Heart right ventricle (tissue), 16 donors: ENCODE measurements at regions not wholly inside any gene's neighbourhood (a gene's known extent, or its start where the extent isn't known, plus 50 kb on each side); places are given as distances from the start of the nearest gene placed in this dataset.

Source experiments
- ATAC-seq, 8 donors: fragments of 200-7000 bp; cut with Tn5 transposase; one replicate each; pipeline ENCODE4 v1.9.1; 2020; ENCODE audit warnings: mild to moderate bottlenecking in 8 of 8, moderate library complexity in 8 of 8, moderate number of reproducible peaks in 1 of 8
- DNase-seq, 2 donors: peaks; one replicate each; pipeline ENCODE4 v3.0.0-alpha.2; 2020
- H3K27ac ChIP-seq, 10 donors: fragments of 200-600 bp; sonication (generic) in 2 of 10; one replicate each; pipeline versions ENCODE4 v1.5.0 to v1.8.0; 2020 to 2022; ENCODE audit warnings: mild to moderate bottlenecking in 3 of 10
- H3K27me3 ChIP-seq, 7 donors: fragments of 200-600 bp; one replicate each; pipeline ENCODE4 v1.8.0; 2021 to 2022; ENCODE audit warnings: mild to moderate bottlenecking in 2 of 7
- H3K36me3 ChIP-seq, 9 donors: fragments of 200-600 bp; sonication (generic) in 1 of 9; one replicate each; pipeline versions ENCODE4 v1.5.0 to v1.8.0; 2020 to 2022; ENCODE audit warnings: mild to moderate bottlenecking in 2 of 9
- H3K4me1 ChIP-seq, 9 donors: fragments of 200-600 bp; sonication (generic) in 1 of 9; one replicate each; pipeline versions ENCODE4 v1.5.0 to v1.8.0; 2020 to 2022; ENCODE audit warnings: mild to moderate bottlenecking in 4 of 9
- H3K4me3 ChIP-seq, 10 donors: fragments of 200-600 bp; sonication (generic) in 2 of 10; one replicate each; pipeline versions ENCODE4 v1.5.0 to v1.8.0; 2020 to 2022; ENCODE audit warnings: mild to moderate bottlenecking in 7 of 10, moderate library complexity in 2 of 10
- H3K9me3 ChIP-seq, 11 donors: fragments of 200-600 bp in 10 of 11; sonication (generic) in 2 of 11; one replicate each; pipeline versions ENCODE4 v1.5.0 to v1.8.0; 2013 to 2022; ENCODE audit warnings: mild to moderate bottlenecking in 2 of 11, control low read depth in 1 of 11, moderate library complexity in 1 of 11
- WGBS, 2 donors: extraction: QIAGEN DNeasy Blood & Tissue Kit; methylation state at CpG; one replicate each; pipeline ENCODE4 v1.1.7; 2013; ENCODE audit warnings: inconsistent platforms in 1 of 2; 5-methylcytosine and 5-hydroxymethylcytosine counted together
- intact Hi-C, 10 donors: fragments of 100-400 bp; cut with DNase I; formaldehyde crosslinking; loops; one replicate each; pipeline versions ENCODE4 v1.11.1 to v1.14.2; 2022
- TF ChIP-seq, protein P1 (sequence below), 9 donors: fragments of 200-600 bp; sonication (generic) in 2 of 9; IDR thresholded peaks; one replicate each; pipeline versions ENCODE4 v1.5.0 to v1.8.0; 2021 to 2022; ENCODE audit warnings: antibody characterized with exemption in 9 of 9, mild to moderate bottlenecking in 5 of 9, moderate library complexity in 1 of 9
- donor health status: Arrhythmogenic right ventricular cardiomyopathy.
- donor health status: ischemic (EF 13 %, LVEDD 7.1; RV severe dilation, severe dysfunction).
- donor health status: healthy with polysubstance abuse.
- donor health status: DM: no; HTN: yes; CAD: no.
- donor health status: DM: no; HTN: no; CAD: no.
- donor health status: ischemic (EF 25% LVEDD 6.9; RV normal size, moderate dysfunction).
- donor health status: ischemic (EF 25% LVEDD 5.7; RV mildly dilated, moderate dysfunction).
- donor health status: healthy.
- donor health status: DM: yes; HTN: yes; CAD: no.
- donor health status: Ischemic cardiomyopathy.
- donor health status: ischemic (EF 35%, LVEDD 5.7; RV mildly dilated, moderate dysfunction).
- donor health status: nonischemic (EF 11% LVEDD 7.7; RV severe dilation, severe dysfunction).
- donor health status: DM: yes; HTN: yes; CAD: no.
- donor health status: PGD.
- donor health status: ischemic (EF 29% LVEDD 5.4; RV normal size, mild dysfunction).
- donor health status: nonischemic (EF 23%, LVEDD 6.1; RV moderate dilation, normal function).

DNA sequence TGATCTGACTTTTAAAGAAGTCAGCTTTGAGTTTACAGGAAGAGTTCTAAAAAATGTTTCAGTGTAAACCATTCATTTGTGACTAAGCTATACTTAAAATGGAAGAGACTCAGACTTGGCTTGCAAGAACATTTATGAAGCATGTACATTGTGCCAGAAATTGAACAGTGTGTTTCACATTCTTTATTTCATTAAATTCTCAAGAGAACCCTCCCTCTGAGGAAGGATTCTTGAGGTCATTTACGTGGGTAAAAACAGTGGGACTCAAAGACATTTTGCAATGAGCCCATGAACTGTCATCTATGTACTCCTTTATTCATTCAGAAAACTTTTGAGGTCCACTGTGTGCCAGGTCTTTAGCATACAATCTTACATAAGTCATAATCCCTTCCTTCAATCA is 143.6 kb upstream of the ZNF521 start:
- no peaks in the 10 kb centered on the region for H3K27me3 ChIP-seq
- TF ChIP-seq, protein P1, sequence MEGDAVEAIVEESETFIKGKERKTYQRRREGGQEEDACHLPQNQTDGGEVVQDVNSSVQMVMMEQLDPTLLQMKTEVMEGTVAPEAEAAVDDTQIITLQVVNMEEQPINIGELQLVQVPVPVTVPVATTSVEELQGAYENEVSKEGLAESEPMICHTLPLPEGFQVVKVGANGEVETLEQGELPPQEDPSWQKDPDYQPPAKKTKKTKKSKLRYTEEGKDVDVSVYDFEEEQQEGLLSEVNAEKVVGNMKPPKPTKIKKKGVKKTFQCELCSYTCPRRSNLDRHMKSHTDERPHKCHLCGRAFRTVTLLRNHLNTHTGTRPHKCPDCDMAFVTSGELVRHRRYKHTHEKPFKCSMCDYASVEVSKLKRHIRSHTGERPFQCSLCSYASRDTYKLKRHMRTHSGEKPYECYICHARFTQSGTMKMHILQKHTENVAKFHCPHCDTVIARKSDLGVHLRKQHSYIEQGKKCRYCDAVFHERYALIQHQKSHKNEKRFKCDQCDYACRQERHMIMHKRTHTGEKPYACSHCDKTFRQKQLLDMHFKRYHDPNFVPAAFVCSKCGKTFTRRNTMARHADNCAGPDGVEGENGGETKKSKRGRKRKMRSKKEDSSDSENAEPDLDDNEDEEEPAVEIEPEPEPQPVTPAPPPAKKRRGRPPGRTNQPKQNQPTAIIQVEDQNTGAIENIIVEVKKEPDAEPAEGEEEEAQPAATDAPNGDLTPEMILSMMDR (IDR thresholded peaks at IDR 0.05): no peak
- DNase-seq (no peak), ATAC-seq (no peak)
- peaks cover 0 to 38% (median 3%) of the 10 kb centered on the region in 11 donors for H3K9me3 ChIP-seq
- 57 to 59% methylated on average over 1 of the region's 1 CpG for WGBS, 2 donors
- no peak overlapping the region for H3K27ac ChIP-seq
- intact Hi-C loops: no loop called here
- H3K4me3 ChIP-seq: no peak overlapping the region
- H3K36me3 ChIP-seq: no peaks in the 10 kb centered on the region
- no peaks in the 10 kb centered on the region for H3K4me1 ChIP-seq

- WGBS, 2 donors: 71 to 74% methylated on average over 1 of the region's 1 CpG
- ATAC-seq (no peak), DNase-seq (no peak)
- H3K4me1 ChIP-seq: no peaks in the 10 kb centered on the region
- TF ChIP-seq, protein P1 (IDR thresholded peaks at IDR 0.05): no peak
- intact Hi-C loops: loop anchor here in 1 of 10 donors (5.0 kb wide), 1 partner anchor 1802 kb away; no protein-coding TSS in a partner anchor
- no peaks in the 10 kb centered on the region for H3K27me3 ChIP-seq
- no peak overlapping the region for H3K4me3 ChIP-seq
- peaks cover 0 to 37% (median 3%) of the 10 kb centered on the region in 11 donors for H3K9me3 ChIP-seq
- no peaks in the 10 kb centered on the region for H3K36me3 ChIP-seq
- H3K27ac ChIP-seq: no peak overlapping the region
These were observed 142.9 kb upstream of the ZNF521 start for GRCh38 chr18:25494888-25495287.

DNA sequence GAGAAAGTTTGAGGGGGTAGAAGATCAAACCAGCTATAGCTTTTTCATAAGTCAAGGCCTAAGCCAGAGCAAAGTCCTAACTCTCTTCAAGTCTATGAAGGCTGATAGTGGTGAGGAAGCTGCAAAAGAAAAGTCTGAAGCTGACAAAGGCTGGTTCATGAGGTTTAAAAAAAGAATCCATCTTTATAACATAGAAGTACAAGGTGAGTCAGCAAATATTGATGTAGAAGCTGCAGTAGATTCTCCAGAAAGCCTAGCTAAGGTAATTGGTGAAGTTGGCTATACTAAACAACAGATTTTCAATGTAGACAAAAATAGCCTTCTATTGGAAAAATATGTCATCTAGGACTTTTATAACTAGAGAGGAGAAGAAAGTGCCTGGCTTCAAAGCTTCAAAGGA is 141.4 kb upstream of the ZNF521 start:
- intact Hi-C loops: loop anchor here in 1 of 10 donors (5.0 kb wide), 1 partner anchor 1804 kb away; no protein-coding TSS in a partner anchor
- TF ChIP-seq, protein P1 (IDR thresholded peaks at IDR 0.05): no peak
- Histone ChIP-seq H3K36me3 (no peaks in the 10 kb centered on the region), H3K4me1 (no peaks in the 10 kb centered on the region), H3K27ac (no peak overlapping the region), H3K4me3 (no peak overlapping the region), H3K27me3 (no peaks in the 10 kb centered on the region), H3K9me3 (peaks cover 0 to 22% (median 3%) of the 10 kb centered on the region in 11 donors)
- ATAC-seq (no peak), DNase-seq (no peak)

DNA sequence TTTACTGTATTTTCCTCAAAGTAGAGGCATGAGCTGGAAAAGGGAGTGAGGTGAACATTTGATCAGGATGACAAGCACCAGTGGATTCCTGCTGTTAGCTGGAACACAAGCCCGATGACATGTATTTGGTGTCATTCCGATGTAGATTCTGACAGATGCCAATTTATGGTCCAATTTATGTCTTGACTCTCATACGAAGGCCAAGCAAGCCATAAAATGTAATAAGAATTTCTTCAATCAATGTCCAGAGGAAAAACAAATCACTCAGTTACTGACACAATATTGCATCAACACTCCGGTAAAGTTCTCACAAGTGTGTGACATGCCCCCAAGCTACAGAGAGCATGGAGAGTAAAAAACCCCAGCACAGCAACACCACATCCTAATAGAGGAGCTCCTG is 138.3 kb upstream of the ZNF521 start:
- Histone ChIP-seq H3K9me3 (peaks cover 0 to 25% (median 0%) of the 10 kb centered on the region in 11 donors), H3K27me3 (no peaks in the 10 kb centered on the region), H3K4me1 (no peaks in the 10 kb centered on the region), H3K4me3 (no peak overlapping the region), H3K36me3 (no peaks in the 10 kb centered on the region), H3K27ac (no peak overlapping the region)
- no peak for DNase-seq
- TF ChIP-seq, protein P1 (IDR thresholded peaks at IDR 0.05): no peak
- intact Hi-C loops: loop anchor here in 1 of 10 donors (5.0 kb wide), 1 partner anchor 1807 kb away; no protein-coding TSS in a partner anchor
- no peak for ATAC-seq
- 87 to 88% methylated on average over 4 of the region's 4 CpGs for WGBS, 2 donors
